ENCODE measurements at regions not wholly inside any gene's neighbourhood (a gene's known extent, or its start where the extent isn't known, plus 50 kb on each side); places are given as distances from the start of the nearest gene placed in this dataset.
"Not testable (repeated sequence)": the region's sequence is repeated elsewhere in the genome, so short reads cannot be mapped to it uniquely, and the experiment has no call there.

DNA sequence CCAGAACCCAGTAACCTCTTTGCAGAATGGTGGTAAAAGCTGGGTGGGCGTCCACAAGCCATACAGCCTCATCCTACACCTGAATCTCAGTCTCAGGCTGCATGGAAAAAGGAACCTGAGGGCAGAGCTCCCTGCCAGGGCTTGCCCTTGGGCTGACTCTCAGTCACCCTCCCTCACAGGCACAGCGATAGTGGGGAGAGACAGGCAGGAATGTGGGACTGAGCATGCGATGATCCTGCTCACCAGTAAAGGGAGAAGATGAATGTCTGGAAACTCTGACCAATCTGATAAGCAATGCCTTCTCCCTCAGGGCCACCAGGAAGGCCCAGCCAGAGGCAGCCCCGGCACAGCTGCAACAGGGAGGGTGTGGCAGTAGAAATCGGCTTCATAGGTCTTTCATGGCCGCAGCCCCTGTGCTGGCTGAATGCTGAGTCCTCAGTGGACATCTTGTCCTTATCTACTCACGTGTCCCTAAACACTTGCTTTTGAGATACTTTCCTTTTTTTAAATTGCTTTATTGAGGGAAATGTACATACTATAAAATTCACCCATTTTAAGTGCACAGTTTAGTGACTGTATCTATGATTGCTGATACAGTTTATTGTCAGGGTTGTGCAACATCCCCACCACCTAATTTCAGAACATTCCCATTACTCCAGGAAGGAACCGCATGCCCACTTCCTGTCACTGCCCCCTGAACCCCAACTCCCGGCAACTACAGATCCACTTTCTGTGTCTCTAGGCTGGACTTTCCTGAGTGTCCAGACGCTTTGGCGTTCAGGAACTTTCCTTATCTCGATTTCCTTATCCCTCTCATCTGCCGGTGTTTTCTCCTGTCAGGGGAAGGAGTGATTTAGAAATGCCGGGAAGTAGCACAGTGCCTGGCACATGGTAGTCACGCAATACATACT lies 258.1 kb downstream of the PCNX1 start:
- Histone ChIP-seq H3K4me1 (ENCODE audit: insufficient read depth, low read length) (no peaks in the 10 kb centered on the region), H3K9me3 (ENCODE audit: control insufficient read depth, insufficient read depth, low read length) (no peaks in the 10 kb centered on the region), H3K9ac (ENCODE audit: low read depth, low read length) (no peak overlapping the region), H3K36me3 (ENCODE audit: insufficient read depth, low read length) (no peaks in the 10 kb centered on the region)

DNA sequence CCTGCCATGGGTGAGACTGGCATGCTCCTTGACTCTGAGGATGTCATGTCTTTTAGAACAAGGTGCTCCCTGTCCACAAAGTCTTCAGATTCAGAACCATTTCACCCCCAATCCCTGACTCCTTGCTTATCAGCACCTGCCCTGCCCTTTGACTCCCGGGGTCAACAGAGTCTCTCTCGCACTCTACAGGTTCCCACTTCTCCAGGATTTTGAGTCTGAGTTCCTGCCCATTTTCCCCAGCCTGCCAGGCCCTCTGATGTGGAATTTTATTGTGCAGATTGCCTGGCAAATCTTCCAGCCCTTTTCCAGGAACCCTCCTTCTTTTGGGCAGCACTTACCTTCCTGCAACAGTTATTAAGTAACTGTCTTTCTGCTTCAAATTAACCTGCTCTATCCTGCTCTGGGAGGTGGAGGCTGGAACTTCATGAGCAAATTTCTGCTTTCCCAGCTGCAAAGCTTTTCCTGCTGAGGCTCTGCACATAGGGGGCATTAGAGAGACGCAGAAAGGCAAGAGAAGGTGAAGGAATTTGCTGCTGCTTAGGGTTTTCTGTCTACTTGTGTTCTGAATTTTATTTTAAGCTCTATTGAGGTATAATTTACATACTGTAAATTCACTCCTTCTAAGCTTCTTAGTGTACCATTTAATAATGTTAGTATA lies 259.1 kb downstream of the PCNX1 start:
- H3K9ac ChIP-seq (ENCODE audit: low read depth, low read length) = no peak overlapping the region
- H3K36me3 ChIP-seq (ENCODE audit: insufficient read depth, low read length) = no peaks in the 10 kb centered on the region
- no peaks in the 10 kb centered on the region for H3K4me1 ChIP-seq (ENCODE audit: insufficient read depth, low read length)
- no peaks in the 10 kb centered on the region for H3K9me3 ChIP-seq (ENCODE audit: control insufficient read depth, insufficient read depth, low read length)

DNA sequence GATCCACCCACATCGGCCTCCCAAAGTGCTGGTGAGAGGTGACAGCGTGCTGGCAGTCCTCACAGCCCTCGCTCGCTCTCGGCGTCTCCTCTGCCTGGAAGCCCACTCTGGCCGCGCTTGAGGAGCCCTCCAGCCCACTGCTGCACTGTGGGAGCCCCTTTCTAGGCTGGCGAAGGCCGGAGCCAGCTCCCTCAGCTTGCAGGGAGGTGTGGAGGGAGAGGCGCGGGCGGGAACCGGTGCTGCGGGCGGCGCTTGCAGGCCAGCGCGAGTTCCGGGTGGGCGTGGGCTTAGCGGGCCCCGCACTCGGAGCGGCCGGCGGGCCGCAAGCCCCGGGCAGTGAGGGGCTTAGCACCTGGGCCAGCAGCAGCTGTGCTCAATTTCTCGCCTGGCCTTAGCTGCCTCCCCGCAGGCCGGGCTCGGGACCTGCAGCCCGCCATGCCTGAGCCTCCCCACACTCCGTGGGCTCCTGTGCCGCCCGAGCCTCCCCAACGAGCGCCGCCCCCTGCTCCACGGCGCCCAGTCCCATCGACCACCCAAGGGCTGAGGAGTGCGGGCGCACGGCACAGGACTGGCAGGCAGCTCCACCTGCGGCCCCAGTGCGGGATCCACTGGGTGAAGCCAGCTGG lies 260.2 kb downstream of the PCNX1 start:
- not testable (repeated sequence) for H3K9ac ChIP-seq (ENCODE audit: low read depth, low read length); H3K36me3 ChIP-seq (ENCODE audit: insufficient read depth, low read length); H3K9me3 ChIP-seq (ENCODE audit: control insufficient read depth, insufficient read depth, low read length); H3K4me1 ChIP-seq (ENCODE audit: insufficient read depth, low read length)

DNA sequence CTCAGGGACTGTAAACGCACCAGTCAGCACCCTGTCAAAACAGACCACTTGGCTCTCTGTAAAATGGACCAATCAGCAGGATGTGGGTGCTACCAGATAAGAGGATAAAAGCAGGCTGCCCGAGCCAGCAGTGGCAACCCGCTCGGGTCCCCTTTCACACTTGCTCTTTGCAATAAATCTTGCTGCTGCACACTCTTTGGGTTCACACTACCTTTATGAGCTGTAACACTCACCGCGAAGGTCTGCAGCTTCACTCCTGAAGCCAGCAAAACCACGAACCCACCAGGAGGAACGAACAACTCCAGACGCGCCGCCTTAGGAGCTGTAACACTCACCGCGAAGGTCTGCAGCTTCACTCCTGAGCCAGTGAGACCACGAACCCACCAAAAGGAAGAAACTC lies 260.9 kb downstream of the PCNX1 start:
- H3K36me3 ChIP-seq (ENCODE audit: insufficient read depth, low read length); H3K9ac ChIP-seq (ENCODE audit: low read depth, low read length); H3K4me1 ChIP-seq (ENCODE audit: insufficient read depth, low read length); H3K9me3 ChIP-seq (ENCODE audit: control insufficient read depth, insufficient read depth, low read length): not testable (repeated sequence)

DNA sequence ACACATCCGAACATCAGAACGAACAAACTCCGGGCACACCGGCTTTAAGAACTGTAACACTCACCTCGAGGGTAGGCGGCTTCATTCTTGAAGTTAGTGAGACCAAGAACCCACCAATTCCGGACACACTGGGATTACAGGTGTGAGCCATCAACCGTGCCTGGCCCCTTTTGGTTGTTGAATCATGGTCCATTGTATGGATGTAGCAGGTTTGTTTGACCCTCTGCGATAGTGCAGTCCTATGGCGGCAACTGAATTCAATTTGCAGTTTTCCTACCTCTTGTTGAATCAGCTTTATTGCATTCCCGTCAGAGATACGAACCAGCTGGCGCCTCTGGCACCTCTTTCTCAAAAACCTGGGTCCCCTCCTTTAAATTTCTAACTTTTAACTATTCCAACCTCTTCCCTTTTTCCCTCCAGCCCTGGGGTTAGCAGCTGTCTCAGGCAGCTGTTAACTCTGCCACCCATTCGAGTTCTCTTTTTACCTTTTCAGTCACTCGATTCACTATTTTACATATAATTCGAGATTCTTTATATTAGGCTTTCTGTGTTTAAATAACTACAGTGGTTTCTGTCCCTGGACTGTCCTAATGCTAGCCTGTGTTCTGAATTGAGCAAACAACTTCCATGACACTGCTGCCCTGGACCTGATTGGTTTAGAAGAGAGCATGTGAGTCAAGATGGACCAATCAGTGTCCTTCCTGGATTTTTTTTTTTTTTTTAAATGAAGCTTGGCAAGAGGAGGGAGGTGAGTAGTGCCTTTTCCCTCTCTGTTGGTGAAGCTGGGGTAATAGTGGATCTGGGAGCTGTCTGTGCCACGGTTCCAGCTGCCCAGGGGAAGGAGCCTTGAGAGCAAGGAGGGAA lies 261.5 kb downstream of the PCNX1 start:
- H3K9ac ChIP-seq (ENCODE audit: low read depth, low read length) = no peak overlapping the region

DNA sequence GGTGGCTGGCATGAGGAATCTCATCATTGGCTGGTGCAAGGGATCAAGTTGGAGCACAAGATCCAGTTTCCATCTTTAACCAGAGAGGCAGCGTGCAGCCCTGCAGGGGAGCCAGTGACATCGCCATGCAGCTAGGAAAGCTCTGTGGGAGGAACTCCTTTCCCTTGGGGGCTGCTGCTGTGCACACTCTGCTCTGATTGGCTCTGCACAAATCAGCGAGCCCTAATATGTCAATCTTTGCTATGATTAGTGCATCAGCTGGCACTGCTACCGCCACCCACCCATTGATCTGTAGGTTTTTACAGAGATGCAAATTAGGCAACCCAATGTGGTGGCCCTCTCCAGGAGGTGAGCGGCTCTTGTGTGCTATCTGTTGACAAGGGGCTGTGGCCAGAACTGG lies 262.6 kb downstream of the PCNX1 start:
- Histone ChIP-seq H3K9me3 (ENCODE audit: control insufficient read depth, insufficient read depth, low read length) (no peaks in the 10 kb centered on the region), H3K9ac (ENCODE audit: low read depth, low read length) (no peak overlapping the region), H3K4me1 (ENCODE audit: insufficient read depth, low read length) (no peaks in the 10 kb centered on the region), H3K36me3 (ENCODE audit: insufficient read depth, low read length) (no peaks in the 10 kb centered on the region)

More for the DNA sequence above, 261.5 kb downstream of the PCNX1 start:
- H3K4me1 ChIP-seq (ENCODE audit: insufficient read depth, low read length) = no peaks in the 10 kb centered on the region
- no peaks in the 10 kb centered on the region for H3K36me3 ChIP-seq (ENCODE audit: insufficient read depth, low read length)
- H3K9me3 ChIP-seq (ENCODE audit: control insufficient read depth, insufficient read depth, low read length) = no peaks in the 10 kb centered on the region

DNA sequence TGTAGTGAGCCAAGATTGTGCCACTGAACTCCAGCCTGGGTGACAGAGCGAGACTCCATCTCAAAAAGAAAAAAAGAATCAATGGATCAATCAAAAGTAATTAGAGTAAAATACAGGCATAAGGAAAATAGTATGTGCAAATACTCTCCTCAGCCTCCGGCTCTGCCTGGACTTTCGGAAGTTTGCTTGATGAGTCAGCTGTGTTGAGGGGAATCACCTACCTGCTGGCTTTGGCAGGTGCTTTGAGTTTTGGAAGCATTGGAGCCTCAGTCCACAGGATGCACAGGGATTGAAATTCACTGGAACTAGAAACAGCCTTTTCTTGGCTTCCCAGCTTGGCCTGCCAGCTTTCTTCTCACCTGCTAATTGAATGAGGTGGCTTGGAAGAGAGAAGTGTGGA lies 268.2 kb downstream of the PCNX1 start:
- Histone ChIP-seq H3K4me1 (ENCODE audit: insufficient read depth, low read length) (no peaks in the 10 kb centered on the region; the same call in 1 of the 2 replicates), H3K9ac (ENCODE audit: low read depth, low read length) (no peak overlapping the region), H3K9me3 (ENCODE audit: control insufficient read depth, insufficient read depth, low read length) (no peaks in the 10 kb centered on the region), H3K36me3 (ENCODE audit: insufficient read depth, low read length) (no peaks in the 10 kb centered on the region)

DNA sequence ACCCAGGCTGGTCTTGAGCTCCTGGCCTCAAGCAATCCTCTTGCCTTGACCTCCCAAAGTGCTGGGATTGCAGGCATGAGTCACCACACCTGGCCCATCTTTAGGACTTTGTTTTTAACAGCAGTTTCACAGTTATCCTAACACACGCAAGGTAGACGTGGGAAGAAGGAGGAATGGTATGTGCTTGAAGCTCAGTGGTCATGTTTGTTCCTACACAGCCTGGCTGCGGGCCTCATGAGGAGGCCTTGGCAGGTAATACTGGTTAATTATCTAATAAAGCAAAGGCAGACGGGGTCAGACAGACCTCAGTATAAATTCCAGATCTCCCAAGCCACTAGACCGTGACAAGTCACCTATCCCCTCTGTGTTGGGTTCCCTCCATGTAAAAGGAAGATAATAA lies 271.8 kb downstream of the PCNX1 start:
- no peaks in the 10 kb centered on the region for H3K9me3 ChIP-seq (ENCODE audit: control insufficient read depth, insufficient read depth, low read length)
- H3K9ac ChIP-seq (ENCODE audit: low read depth, low read length) = no peak overlapping the region
- no peaks in the 10 kb centered on the region; the same call in 1 of the 2 replicates for H3K4me1 ChIP-seq (ENCODE audit: insufficient read depth, low read length)
- no peaks in the 10 kb centered on the region for H3K36me3 ChIP-seq (ENCODE audit: insufficient read depth, low read length)

DNA sequence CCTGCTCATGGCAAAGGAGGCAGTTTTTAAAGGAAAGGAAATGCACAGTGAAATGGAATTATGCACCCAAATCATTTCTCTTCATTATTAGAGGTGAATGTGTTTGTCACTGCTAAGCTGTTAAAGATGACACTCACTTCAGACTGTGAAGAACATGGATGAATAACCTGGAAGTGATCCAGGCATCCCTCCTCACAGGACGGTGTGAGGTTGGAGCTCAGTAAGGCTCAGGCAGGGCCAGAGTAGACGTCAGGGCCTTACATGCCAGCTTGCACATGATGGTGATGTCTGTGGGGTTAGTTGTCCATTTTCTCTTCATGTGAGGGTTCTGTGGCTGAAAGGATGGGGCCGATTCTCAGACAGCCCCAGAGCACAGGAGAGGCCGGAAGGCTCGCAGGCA lies 273.1 kb downstream of the PCNX1 start:
- Histone ChIP-seq H3K9ac (ENCODE audit: low read depth, low read length) (no peak overlapping the region), H3K4me1 (ENCODE audit: insufficient read depth, low read length) (no peaks in the 10 kb centered on the region; the same call in 1 of the 2 replicates), H3K36me3 (ENCODE audit: insufficient read depth, low read length) (no peaks in the 10 kb centered on the region), H3K9me3 (ENCODE audit: control insufficient read depth, insufficient read depth, low read length) (no peaks in the 10 kb centered on the region)

DNA sequence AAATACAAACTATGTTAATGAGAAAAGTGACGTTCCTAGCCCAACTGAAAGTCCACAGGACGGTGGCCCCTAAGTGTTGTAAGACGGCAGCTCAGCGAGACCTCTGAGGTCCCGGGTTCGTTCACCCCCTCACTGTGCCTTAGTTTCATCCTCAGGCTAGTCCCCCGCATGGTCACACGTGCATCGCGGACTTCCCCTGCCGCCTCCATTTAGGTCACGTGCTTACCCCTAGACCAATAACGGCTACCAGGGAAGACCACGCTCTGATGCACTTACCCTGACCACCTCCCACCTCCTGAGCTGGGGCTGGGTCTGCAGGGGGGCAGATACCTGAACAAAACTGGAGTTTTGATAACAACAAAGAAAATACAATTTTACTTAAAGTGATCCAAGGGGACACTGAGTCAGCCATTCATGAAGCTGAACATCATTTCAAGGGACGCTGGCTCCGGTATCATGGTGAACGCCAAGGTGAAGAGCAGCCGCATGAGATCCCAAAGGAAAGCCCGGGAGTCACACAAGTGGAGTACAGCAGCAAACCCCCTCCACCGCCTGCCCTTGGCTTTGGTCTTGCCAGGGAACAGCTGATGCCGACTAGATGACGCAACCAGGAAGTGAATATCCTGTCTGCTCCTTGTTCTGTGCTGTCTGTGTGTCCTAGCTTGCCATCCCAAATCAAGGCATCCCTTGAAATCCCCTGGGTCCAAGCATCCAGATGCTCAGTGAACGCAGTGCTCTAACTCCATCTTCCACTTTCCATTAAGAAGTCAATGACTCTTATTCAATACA lies 274.1 kb downstream of the PCNX1 start:
- Histone ChIP-seq H3K9me3 (ENCODE audit: control insufficient read depth, insufficient read depth, low read length) (no peaks in the 10 kb centered on the region), H3K4me1 (ENCODE audit: insufficient read depth, low read length) (no peaks in the 10 kb centered on the region), H3K36me3 (ENCODE audit: insufficient read depth, low read length) (no peaks in the 10 kb centered on the region), H3K9ac (ENCODE audit: low read depth, low read length) (no peak overlapping the region)

DNA sequence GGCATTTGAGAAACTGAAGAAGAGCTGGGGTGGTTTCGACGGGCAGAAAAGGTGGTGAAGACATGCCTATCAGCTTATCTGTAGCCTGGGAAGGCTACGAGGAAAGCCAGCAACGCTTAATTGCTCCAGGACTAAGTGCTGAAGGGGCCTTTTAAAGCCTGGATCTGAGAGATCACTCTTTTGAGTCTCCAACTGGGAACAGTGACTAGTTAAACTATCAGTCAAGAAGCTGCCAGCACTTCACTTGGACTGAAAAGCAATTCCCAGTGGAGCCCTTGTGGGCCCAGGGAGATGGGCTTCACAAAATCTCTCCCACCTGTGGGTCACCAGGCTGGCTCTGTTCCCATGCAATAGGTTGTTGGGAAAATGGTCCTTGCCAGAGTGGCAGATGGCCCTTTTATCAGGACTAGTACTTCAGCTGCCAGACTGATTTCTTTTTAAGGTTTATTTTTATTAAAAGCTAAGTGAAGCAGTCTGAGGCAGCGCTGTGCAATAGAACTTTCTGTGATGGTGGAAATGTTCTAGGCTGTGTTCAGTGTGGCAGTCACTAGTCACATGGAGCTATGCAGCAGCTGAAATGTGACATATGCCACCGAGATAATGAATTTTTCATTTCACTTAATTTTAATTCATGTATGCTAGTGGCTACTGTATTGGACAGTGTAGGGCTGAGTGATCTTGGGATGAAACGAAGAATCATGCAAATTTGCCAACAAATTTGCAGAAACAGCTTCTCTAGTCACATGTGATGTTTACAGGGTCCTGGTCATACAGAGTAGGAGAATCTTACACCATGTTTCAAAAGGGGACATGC lies 276.8 kb downstream of the PCNX1 start:
- H3K36me3 ChIP-seq (ENCODE audit: insufficient read depth, low read length) = no peaks in the 10 kb centered on the region
- H3K9me3 ChIP-seq (ENCODE audit: control insufficient read depth, insufficient read depth, low read length) = no peaks in the 10 kb centered on the region
- no peak overlapping the region for H3K9ac ChIP-seq (ENCODE audit: low read depth, low read length)
- H3K4me1 ChIP-seq (ENCODE audit: insufficient read depth, low read length) = peaks cover 8% of the 10 kb centered on the region

DNA sequence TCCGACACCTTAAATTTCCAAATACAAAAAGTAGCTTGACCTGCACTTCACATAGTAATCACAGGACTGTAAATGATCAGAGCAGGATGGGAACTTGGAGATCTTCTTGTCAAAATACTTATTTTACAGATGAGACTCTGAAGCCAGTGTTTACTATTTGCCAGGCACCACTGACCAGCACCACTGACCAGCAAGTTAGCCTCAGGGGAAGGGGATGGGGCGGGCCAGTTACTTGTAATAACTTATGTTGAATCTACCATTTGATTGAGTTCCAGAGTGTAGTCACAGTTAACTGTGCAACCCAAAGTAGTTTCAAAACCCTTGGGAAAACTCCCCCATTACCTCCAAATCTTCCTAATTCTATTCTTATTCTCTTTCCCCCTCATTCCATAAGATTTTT lies 278.4 kb downstream of the PCNX1 start:
- Histone ChIP-seq H3K4me1 (ENCODE audit: insufficient read depth, low read length) (peaks cover 8% of the 10 kb centered on the region), H3K9me3 (ENCODE audit: control insufficient read depth, insufficient read depth, low read length) (no peaks in the 10 kb centered on the region), H3K36me3 (ENCODE audit: insufficient read depth, low read length) (no peaks in the 10 kb centered on the region), H3K9ac (ENCODE audit: low read depth, low read length) (no peak overlapping the region)

Measured in ES-I3 (cell line).